WTC11 (cell line): ENCODE measurements at regions not wholly inside any gene's neighbourhood (a gene's known extent, or its start where the extent isn't known, plus 50 kb on each side); places are given as distances from the start of the nearest gene placed in this dataset.

Source experiments
- CREB1 ChIP-seq: sonication (generic); formaldehyde crosslinking; IDR thresholded peaks from 2 replicates; pipeline ENCODE4 v1.8.0; 2023; ENCODE audit warnings: mild to moderate bottlenecking, missing genetic modification reagents
- MXD4 ChIP-seq: fragments of 250-450 bp; sonication (Bioruptor Pico); IDR thresholded peaks from 2 replicates; pipeline ENCODE4 v1.8.0; 2021; ENCODE audit warnings: mild to moderate bottlenecking, moderate library complexity, borderline replicate concordance
- NR3C1 ChIP-seq: sonication (generic); formaldehyde crosslinking; conservative IDR thresholded peaks from 2 replicates; pipeline ENCODE4 v1.8.1; 2023; ENCODE audit warnings: low read depth, mild to moderate bottlenecking, missing genetic modification reagents

DNA sequence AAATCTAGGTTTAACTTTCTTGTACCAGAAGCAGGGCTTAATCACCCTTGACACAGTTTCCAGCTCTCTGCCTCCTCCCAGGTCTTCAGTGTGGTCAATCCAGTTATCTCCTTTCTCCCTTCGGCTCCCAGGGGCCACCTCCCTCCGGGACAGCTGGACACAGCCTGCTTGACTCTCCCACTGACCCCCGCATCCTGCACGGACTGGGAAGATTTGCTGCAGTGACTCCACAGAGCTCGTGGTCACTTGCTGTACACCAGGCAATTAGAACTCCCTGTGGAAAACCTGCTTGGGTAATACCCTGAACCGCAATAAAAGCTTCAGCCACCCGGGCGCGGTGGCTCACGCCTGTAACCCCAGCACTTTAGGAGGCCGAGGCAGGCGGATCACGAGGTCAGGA lies 116.5 kb downstream of the NUFIP1 start:
- TF ChIP-seq CREB1 (CRISPR knock-in tag) (no peak), MXD4 (CRISPR knock-in tag) (no peak), NR3C1 (CRISPR knock-in tag) (no peak)
